ENCODE measurements at regions not wholly inside any gene's neighbourhood (a gene's known extent, or its start where the extent isn't known, plus 50 kb on each side); places are given as distances from the start of the nearest gene placed in this dataset.
A peak's percentile ranks its signal among the peaks of the same experiment; 100 is the strongest.

GRCh38 chr9:81242866-81243265, 446.5 kb downstream of the TLE1 start:
- Histone ChIP-seq H3K27ac (no peak overlapping the region), H3K4me3 (no peak overlapping the region), H3K9me2 (ENCODE audit: insufficient read depth) (no peaks in the 10 kb centered on the region; the same call in 1 of the 2 replicates), H3F3A (ENCODE audit: insufficient read depth, low read depth) (no peaks in the 10 kb centered on the region), H4K20me1 (ENCODE audit: insufficient read depth) (no peaks in the 10 kb centered on the region), H3K9me3 (ENCODE audit: insufficient read depth, low read depth) (no peaks in the 10 kb centered on the region), H3K4me1 (replicated peaks; ENCODE audit: insufficient read depth) (no peaks in the 10 kb centered on the region), H3K4me2 (no peak overlapping the region), H3K79me2 (ENCODE audit: low read depth) (no peaks in the 10 kb centered on the region), H3K27me3 (ENCODE audit: insufficient read depth, low read depth) (no peaks in the 10 kb centered on the region), H2AFZ (no peak overlapping the region), H3K36me3 (ENCODE audit: low read depth) (no peaks in the 10 kb centered on the region)
- BruUV-seq (replicated peaks) = no TSS peak
- ChIA-PET POLR2A (ENCODE audit: unreplicated experiment) (no interaction called here), CTCF (no interaction called here)
- TF ChIP-seq, protein P1, sequence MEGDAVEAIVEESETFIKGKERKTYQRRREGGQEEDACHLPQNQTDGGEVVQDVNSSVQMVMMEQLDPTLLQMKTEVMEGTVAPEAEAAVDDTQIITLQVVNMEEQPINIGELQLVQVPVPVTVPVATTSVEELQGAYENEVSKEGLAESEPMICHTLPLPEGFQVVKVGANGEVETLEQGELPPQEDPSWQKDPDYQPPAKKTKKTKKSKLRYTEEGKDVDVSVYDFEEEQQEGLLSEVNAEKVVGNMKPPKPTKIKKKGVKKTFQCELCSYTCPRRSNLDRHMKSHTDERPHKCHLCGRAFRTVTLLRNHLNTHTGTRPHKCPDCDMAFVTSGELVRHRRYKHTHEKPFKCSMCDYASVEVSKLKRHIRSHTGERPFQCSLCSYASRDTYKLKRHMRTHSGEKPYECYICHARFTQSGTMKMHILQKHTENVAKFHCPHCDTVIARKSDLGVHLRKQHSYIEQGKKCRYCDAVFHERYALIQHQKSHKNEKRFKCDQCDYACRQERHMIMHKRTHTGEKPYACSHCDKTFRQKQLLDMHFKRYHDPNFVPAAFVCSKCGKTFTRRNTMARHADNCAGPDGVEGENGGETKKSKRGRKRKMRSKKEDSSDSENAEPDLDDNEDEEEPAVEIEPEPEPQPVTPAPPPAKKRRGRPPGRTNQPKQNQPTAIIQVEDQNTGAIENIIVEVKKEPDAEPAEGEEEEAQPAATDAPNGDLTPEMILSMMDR (conservative IDR thresholded peaks at IDR 0.05) = no peak
- TF ChIP-seq EZH2 (IDR thresholded peaks at IDR 0.05; ENCODE audit: low read depth) = no peak
- intact Hi-C loops (cut with micrococcal nuclease; ENCODE audit: unreplicated experiment) = no loop called here
- no peak for DNase-seq

- Histone ChIP-seq H3K9me3 (ENCODE audit: insufficient read depth, low read depth) (no peaks in the 10 kb centered on the region), H3K36me3 (ENCODE audit: low read depth) (no peaks in the 10 kb centered on the region), H3K27me3 (ENCODE audit: insufficient read depth, low read depth) (no peaks in the 10 kb centered on the region), H3F3A (ENCODE audit: insufficient read depth, low read depth) (no peaks in the 10 kb centered on the region), H4K20me1 (ENCODE audit: insufficient read depth) (no peaks in the 10 kb centered on the region), H2AFZ (no peak overlapping the region), H3K4me3 (no peak overlapping the region), H3K9me2 (ENCODE audit: insufficient read depth) (no peaks in the 10 kb centered on the region), H3K4me1 (replicated peaks; ENCODE audit: insufficient read depth) (no peaks in the 10 kb centered on the region), H3K27ac (no peak overlapping the region), H3K4me2 (no peak overlapping the region), H3K79me2 (ENCODE audit: low read depth) (no peaks in the 10 kb centered on the region)
- ChIA-PET CTCF (interaction anchor here (0.6 kb wide), 1 partner anchor 398 kb away, joined by 5 read pairs; no protein-coding TSS in a partner anchor), POLR2A (ENCODE audit: unreplicated experiment) (no interaction called here)
- intact Hi-C loops (cut with micrococcal nuclease; ENCODE audit: unreplicated experiment) = no loop called here
- TF ChIP-seq EZH2 (IDR thresholded peaks at IDR 0.05; ENCODE audit: low read depth) = no peak
- TF ChIP-seq, protein P1 (conservative IDR thresholded peaks at IDR 0.05) = no peak
- DNase-seq = no peak
- BruUV-seq (replicated peaks) = no TSS peak
Measured at GRCh38 chr9:81239388-81239787, 450.0 kb downstream of the TLE1 start.

- H3K4me1 ChIP-seq (replicated peaks; ENCODE audit: insufficient read depth) = no peaks in the 10 kb centered on the region
- H3K4me2 ChIP-seq = no peak overlapping the region
- no peak overlapping the region for H3K4me3 ChIP-seq
- H3K9me2 ChIP-seq (ENCODE audit: insufficient read depth) = no peaks in the 10 kb centered on the region
- ChIA-PET POLR2A (ENCODE audit: unreplicated experiment) (no interaction called here), CTCF (no interaction called here)
- H3K27me3 ChIP-seq (ENCODE audit: insufficient read depth, low read depth) = no peaks in the 10 kb centered on the region
- intact Hi-C loops (cut with micrococcal nuclease; ENCODE audit: unreplicated experiment) = no loop called here
- H2AFZ ChIP-seq = peak overlapping the region; percentile 46; the same call in 1 of the 2 replicates
- TF ChIP-seq, protein P1 (conservative IDR thresholded peaks at IDR 0.05) = no peak
- TF ChIP-seq EZH2 (IDR thresholded peaks at IDR 0.05; ENCODE audit: low read depth) = no peak
- H3K79me2 ChIP-seq (ENCODE audit: low read depth) = no peaks in the 10 kb centered on the region
- H3F3A ChIP-seq (ENCODE audit: insufficient read depth, low read depth) = no peaks in the 10 kb centered on the region
- DNase-seq = no peak
- no TSS peak for BruUV-seq (replicated peaks)
- no peaks in the 10 kb centered on the region for H3K36me3 ChIP-seq (ENCODE audit: low read depth)
- no peaks in the 10 kb centered on the region for H3K9me3 ChIP-seq (ENCODE audit: insufficient read depth, low read depth)
- H4K20me1 ChIP-seq (ENCODE audit: insufficient read depth) = no peaks in the 10 kb centered on the region
- H3K27ac ChIP-seq = no peak overlapping the region
Measured at GRCh38 chr9:81237565-81238231, 451.6 kb downstream of the TLE1 start.
